HG03097 (cell line): ENCODE measurements at regions not wholly inside any gene's neighbourhood (a gene's known extent, or its start where the extent isn't known, plus 50 kb on each side); places are given as distances from the start of the nearest gene placed in this dataset.
"Not testable (repeated sequence)": the region's sequence is repeated elsewhere in the genome, so short reads cannot be mapped to it uniquely, and the experiment has no call there.

ENCODE experiments used
- ATAC-seq: cut with Tn5 transposase; IDR thresholded peaks from one replicate; pipeline ENCODE4 v1.9.1; 2021; ENCODE audit not compliant: unreplicated experiment, low FRiP score

DNA sequence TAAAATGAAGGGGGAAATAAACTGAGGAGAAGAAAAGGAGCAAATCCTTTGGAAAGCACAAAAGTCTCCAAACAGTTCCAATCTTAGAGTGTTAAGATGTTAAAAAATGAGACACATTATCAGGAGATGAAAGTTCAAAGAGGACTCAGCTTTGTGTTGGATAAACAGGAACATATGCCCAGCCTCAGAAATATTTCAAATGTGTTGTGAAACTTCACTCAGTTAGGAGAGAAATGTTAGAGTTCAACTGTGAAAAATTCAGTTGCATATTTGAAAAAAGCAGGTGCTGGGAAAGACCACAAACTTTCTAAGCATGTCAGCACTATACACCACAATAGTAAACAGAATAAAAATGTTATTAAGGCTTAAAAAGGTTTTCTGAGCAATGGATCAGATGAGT is 136.8 kb upstream of the PRKD1 start:
- ATAC-seq = no peak

DNA sequence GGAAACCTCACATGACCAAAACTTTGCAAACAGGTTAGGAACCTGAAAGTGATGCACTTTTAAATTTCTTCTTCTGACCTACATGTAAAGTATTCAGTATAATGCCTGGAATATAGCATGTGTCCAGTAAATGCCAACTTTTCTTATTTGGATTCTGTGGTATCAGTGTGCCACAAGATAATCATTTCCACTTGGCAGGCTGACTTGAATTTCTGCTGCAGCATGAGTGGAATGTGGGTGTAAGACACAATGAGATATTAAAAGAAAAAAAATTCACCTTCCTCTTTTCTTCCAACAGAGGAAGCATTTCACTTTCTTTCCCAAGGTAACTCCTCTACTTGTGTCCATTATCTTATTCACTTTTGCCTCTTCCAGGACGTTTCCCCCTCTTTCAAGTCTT is 141.9 kb upstream of the PRKD1 start:
- no peak for ATAC-seq

DNA sequence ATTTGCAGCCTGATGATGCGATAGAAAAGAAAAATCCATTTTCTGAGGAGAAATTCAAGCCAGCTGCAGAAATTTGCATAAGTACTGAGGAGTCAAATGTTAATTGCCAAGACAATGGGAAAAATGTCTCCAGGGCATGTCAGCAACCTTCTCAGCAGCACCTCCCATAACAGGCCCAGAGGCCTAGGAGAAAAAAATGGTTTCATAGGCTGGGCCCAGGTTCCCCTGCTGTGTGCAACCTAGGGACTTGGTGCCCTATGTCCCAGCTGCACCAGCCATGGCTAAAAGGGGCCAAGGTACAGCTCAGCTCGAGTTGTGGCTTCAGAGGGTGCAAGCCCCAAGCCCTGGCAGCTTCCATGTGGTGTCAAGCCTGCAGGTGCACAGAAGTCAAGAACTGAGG is 144.8 kb upstream of the PRKD1 start:
- not testable (repeated sequence) for ATAC-seq

DNA sequence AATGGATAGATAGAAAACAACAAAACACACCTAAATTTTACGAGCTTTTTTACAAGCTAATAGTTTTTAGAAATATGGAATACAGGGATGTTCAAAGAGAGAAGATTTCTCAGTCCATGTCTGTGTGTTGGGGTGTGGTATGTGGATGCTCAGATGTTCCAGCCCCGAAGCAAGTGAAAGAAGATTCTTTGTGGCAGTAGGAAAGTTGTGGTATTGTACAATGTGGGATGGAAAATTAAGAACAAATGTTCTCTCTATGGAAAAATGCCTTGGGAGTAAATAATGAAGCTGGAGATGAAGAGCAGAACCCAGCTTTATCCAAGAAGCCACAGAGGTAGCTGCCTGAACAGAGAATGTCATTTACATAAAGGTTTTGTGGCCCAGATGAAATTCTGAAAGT is 150.3 kb upstream of the PRKD1 start:
- ATAC-seq = no peak

DNA sequence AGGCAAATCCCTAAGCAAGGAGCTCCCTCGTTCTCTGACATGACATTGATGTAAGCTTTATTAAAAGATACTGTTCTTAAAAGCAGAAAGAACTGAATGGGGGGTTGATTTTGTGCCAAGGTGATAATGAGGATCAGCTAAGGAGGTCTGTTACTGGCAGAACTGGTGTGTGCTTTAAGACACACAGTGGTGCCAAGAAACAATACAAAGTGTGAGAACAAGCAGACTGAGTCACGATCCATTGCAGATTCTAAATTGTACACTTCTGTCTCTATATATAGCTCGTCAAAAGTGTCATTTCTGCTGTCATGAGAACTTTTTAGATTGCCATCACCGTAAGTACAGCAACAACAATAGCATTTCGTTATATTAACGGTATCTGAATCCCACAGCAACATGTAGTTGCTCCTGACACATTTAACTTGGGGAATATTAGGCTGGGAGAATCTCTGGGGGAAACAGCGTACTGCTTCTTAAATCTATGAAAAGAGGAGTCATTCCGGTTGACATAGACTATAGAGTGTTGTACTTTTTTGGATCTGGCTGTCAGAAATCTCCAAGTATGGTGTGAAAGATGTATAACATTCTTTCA is 151.3 kb upstream of the PRKD1 start:
- no peak for ATAC-seq

DNA sequence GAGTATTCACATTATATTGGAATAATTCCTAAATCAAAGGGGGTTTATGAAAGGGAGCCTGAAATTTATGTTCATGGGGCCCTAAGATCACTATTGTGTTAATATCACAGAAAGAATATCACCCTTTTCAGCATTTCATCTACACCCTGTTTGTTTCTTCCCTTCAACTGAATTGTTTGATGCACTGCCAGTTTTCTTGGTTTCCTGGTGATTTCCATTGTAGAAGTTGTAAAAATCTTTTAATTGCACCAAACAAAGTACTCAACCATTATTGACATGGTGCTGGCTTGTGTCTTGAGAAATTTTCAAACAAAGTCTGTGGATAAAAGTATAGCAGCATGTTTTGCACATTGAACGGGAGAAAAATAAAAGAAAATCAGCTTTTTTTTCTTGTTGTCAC is 154.8 kb upstream of the PRKD1 start:
- ATAC-seq = no peak

DNA sequence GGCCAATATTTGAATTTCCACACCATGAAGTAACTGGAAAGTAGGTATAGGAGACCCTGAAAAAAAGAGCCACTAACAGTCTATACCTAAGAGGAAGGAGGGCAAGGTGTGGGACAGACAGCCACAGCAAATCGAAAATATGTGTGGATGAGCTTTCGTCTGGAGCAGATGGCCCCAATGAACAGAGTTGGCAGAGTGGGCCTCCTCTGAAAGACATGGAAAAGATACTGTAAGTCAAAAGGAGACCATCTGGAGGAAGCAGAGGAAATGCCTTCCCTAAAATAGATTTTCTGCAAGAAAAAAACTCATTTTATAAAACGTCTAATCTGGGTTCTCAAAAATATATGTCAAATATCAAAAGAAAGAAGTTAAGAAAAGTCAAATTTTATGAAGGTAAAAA is 157.2 kb upstream of the PRKD1 start:
- ATAC-seq = no peak

DNA sequence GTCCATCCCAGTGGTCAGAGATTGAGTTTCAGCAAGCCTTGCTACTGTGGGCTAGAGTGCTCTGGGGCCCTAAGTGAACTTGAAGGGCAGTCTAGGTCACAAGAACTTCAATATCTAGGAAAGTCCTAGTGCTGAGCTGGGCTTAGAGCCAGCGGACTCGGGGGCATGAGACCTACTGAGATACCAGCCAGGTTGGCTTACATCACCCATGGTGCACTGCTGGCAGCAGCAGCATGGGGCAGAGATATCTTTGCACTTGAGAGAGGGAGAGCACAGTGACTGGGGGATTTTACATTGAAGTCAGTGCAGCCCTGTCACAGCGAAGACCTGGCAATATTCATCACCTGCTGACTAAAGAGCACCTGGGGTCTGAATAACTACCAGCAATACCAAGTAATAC is 158.3 kb upstream of the PRKD1 start:
- no peak for ATAC-seq

DNA sequence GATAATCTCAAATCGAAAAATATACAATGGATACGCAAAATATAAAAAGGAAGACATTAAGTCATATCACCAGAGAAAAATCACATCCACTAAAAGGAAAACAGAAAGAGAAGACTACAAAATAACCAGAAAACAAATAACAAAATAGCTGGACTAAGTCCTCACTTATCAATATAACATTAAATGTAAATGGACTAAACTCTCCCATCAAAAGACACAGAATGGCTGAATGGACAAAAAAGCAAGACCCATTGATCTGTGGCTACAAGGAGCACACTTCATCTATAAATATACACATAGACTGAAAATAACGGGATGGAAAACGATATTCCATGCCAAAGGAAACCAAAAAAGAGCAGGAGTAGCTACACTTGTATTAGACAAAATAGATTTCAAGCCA is 161.0 kb upstream of the PRKD1 start:
- ATAC-seq = no peak

DNA sequence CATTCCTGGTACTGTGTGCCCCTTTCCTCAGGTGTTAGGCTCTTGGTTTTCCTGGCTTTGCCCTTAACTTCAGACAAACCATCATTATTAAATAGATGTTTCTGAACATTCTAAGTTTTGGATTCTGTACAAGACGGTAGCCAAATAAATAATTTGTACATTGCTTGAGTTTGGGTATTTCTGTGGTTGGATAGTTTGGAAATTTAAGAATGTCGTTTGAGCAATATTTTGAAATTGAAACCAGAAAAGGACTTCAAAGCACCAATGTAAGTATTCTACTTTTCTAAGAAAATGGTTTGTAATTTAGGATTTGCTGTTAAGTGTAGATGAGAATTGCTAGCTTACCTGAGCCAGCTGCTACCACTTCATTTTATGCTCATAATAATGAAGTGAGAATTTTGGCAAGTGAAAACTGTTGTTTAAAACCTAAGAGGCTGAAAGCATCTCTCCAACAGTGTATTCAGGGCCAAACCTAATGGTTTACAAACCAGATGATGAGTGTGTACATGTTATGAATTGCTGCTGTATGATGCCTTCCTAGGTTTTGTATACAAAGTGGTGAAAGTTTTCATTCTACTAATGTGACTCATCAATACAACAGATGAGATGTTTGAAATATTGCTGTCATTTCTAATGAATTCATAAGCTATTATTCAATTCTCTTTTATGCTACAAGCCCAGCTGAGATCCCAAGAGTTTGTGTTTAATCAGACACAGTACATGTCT is 181.5 kb upstream of the PRKD1 start:
- ATAC-seq = no peak

DNA sequence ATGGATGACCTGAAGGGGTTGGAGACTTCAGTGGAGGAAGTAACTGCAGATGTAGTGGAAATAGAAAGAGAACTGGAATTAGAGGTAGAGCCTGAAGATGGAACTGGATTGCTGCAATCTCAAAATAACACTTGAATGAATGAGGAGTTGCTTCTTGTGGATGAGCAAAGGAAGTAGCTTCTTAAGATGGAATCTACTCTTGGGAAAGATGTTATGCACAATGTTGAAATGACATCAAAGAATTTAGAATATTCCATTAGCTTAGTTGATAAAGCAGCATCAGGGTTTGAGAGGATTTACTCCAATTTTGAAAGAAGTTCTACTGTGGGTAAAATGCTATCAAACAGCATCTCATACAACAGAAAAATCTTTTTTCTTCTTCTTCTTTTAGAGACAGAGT is 186.4 kb upstream of the PRKD1 start:
- no peak for ATAC-seq

DNA sequence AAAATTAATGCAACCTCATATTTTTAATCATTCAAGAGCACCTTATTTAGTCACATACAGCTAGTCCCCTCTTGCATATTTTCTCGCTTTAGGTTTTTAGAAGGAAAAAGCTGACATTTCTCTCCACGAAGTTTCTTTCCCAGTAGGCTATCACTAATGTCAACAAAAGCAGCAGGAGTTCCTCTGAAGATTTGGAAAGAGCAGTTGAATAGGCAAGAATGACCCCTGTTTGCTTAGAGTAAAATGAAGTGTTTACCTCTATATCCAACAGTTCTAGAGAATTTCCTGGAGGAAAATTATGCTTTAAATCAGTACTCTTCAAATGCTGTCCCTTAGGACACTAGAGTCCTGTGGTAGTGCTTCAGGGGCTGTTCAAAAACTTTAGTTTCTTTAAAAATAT is 188.1 kb upstream of the PRKD1 start:
- ATAC-seq = no peak

DNA sequence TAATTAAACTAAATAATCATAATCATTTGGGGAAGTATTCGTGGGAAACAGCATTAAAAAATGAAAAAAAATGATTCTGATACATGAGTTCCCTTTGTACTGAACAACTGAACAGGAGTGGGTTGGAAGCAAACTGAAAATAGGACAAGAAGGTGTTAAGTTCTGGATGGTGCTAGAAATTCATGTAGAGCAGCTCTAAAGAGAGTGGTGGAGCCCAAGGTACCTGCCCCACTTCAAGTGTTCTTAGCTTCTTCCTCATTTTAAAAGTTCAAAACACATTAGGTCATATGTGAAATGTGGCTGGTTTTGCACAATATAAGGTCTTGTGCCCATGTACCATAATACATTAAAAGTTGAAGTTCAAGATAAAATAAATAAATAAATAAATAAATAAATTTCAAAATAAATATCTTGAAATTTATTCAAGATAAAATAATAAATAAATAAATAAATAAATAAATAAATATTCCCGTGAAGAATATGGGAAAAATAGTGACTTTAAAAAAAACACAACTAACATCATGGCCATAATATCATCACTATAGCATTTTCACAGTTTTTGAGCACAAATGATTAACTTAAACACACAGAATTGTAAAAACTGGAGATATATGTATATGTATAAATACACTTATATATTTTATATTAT is 191.5 kb upstream of the PRKD1 start:
- no peak for ATAC-seq

DNA sequence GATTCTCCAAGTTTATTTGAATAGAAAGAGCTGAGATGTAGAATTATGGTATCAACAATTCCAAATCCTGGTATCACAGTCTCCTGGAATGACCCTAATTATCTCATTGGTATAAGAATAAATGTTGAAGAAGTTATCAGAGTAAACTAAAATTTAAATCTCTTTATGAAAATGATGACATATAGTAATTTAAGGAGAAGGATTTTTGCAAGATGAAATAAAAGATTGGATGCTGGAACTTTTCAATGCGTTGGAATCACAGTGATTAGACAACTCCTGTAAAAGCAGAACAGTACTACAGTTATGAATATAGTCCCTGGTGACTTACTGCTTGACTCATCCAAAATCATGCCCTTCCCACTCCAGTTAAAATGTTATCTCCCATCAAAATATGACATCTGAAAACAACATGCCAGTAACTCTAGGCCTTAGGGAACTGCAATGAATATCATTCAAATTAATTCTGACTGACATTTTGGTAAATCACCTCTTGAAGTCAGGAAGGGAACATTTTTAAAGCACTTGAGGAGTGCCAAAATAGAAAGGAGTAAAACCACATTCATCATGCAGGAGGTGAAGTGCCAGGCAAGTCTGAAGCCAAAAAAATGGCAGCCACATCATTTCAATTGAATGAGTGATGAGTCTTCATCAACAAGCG is 197.8 kb upstream of the PRKD1 start:
- no peak for ATAC-seq

DNA sequence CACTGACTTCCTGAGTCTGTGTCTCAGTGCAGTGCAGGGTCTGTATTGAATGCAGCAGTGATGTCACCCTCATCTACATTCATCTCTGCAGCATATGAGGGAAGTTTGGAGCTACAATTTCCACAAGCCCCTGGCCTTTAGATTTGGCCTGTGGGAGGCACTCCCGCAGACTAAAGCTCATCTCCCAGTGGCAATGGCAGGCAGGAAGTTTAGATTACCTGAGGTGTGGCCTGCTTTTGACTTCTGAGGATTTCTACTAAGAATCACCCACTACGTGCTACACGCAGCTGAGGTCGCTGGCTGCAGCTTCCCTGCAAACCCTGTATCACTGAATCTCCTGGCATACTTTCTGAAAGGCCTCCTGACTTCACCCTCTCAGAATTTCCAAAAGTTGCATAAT is 202.2 kb upstream of the PRKD1 start:
- no peak for ATAC-seq

DNA sequence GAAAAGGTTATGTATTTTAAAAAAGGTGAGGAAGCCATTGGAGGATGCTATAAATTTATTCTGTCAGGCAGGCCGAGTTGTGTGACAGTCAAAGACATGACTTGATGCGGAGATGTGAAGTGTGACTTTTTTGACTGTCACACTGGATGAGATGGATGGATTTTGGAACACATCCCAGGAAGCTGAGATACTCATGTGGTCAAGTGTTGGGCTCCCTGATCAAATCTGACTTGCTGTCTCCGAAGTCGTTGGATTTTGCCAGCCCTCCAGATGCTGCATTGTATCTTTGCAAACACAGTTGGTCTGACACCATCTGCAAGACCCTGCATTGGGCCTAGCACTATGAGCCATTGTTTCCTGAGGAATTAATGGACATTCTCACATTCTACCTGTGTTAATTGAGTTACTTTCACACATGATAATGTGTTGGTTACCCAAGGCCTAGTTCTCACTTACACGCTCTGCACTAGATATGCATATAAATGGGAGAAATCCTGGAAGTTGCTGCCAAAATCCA is 204.0 kb upstream of the PRKD1 start:
- no peak for ATAC-seq

DNA sequence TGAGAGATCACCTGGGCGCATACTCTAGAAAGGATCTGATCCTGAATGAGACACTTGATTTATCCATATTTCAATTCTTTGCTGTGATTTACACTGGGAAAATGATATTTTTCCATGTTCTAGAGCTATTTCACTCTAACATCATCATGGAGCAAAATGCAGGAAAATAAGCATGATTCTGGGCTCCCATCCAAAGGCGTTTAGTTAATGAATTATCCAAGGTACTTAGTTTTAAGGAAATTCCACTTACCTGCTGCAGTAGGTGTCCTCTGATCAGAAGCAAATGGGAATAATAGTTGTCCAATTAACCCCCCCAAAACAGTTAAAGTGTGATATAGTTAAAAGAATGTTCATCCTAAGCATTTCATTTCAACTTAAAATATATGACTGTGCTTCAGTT is 204.5 kb upstream of the PRKD1 start:
- no peak for ATAC-seq

DNA sequence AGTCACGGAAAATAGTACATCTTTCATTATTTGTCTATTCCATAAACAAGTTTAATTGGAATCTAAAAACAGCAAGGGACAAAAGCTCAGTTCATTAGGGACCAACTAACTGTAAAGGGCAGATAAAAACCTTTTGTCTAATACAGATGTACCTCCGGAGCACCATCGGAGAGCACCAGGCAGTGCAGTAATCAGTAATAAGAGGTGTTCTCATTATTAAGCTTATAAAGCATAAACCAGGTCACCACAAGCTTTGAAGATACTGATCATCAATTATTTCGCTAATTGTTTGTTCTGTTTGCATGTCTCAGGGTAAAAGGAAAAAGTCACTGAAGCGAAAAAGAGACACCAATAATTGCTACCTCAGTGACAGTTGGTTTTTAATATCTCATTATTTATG is 207.3 kb upstream of the PRKD1 start:
- ATAC-seq = no peak

DNA sequence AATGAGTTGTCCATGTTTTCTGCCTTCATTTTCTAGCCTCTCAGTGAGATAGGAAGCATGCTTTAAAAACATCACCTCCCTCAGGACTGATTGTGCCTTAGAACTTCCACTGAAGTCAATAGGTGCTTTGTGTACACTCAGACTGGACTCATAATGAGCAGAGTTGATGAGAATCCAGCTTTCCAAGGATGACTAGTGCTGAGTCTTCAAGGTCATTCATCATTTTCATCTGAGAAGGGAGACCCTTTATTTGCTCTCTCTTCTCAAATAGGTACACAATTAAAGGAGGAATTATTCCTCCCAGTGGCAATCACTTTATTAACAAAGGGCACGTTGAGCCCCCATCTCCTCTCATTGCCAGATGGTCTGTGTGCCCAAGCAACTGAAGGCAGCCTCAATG is 210.9 kb upstream of the PRKD1 start:
- ATAC-seq = no peak

DNA sequence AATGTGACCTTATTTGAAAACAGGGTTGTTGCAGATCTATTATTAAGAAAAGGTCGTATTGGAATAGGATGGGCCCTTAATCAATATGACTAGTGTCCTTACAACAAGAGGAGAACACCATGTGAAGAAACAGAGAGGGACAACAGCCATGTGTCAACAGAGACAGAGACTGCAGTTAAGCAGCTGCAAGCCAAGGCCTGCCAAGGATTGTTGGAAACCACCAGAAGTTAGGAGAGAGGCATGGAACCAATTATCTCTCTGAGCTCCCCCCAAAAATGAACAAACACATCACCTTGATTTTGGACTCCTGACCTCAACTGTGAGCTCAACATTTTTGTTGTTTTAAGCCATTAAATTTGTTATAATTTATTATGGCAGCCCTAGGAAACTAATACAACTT is 214.6 kb upstream of the PRKD1 start:
- no peak for ATAC-seq

DNA sequence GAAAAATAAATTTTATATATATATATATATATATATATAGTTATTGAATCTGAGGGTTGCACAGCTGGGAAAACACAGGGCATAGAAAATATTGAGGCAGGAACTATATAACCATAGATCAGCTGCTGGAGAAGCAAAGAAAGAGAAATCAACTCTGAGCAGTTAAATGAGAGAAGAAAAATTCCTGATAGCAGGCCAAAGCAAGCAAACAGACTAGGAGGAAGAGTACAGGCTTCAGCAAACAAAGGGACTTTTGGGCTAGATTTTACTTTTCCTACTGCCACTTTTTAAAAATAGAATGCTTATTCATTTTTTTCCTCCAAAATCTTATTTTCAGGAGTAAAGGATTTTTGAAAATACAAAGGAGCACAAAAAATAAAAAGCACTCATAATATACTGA is 216.0 kb upstream of the PRKD1 start:
- no peak for ATAC-seq

DNA sequence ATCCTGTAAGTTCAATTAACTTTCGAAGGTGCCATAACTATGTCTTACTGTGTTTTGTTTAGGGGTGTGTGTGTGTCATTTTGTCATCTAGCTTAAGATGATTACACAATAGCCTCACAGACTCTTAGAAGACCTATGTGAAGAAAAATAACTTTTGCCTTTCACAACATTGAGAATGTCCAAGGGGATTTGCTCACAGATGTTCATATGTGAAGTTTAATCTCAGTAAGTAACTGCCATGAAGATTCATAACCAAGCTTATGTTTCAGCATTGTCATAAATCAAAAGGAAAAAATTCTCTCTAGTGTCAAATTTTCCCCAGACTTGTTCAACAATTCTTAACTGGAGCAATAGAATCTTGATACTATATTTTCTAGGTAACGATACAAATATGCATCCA is 226.1 kb upstream of the PRKD1 start:
- no peak for ATAC-seq
